ENCODE measurements at regions not wholly inside any gene's neighbourhood (a gene's known extent, or its start where the extent isn't known, plus 50 kb on each side); places are given as distances from the start of the nearest gene placed in this dataset.
A peak's percentile ranks its signal among the peaks of the same experiment; 100 is the strongest.

DNA sequence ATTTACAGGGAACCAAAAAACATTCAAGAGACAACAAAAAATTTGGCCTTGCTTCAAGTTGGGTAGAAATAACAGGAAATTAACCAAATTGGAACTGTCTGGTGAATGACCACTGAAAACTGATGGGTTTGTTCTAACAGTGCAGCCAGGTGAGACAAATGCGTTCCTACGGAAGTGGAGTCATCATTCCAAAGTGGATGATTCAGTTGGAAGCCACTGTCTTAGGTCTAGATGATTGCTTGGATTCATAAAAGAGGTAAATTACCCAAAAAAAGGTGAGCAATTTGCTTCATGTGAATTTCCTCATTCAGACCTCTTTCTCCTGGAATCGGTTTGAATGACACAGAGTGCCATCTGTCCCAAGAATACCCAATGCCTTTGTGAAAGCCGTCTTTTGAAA, 87.1 kb upstream of the IPO5 start:
- no peaks in the 10 kb centered on the region for H3K36me3 ChIP-seq (ENCODE audit: control insufficient read depth in 5 of 5, insufficient read depth in 5 of 5, low read length in 5 of 5)

DNA sequence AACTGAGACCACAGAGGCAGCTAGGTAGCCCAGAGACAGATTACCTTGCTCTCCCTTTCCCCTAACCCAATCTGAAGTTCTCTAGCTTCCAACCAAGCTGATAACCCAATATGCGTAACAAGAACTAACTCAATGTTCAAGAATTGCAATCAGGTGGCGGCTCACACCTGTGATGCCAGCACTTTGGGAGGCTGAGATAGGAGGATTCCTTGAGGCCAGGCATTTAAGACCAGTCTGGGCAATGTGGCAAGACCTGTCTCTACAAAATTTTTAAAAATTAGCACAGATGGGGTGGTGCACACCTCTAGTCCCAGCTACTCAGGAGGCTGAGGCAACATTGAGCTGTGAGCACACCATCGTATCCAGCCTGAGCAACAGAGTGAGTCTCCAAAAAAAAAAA, 86.7 kb upstream of the IPO5 start:
- no peaks in the 10 kb centered on the region for H3K36me3 ChIP-seq (ENCODE audit: control insufficient read depth in 5 of 5, insufficient read depth in 5 of 5, low read length in 5 of 5)
- no peak overlapping the region for H3K4me3 ChIP-seq (ENCODE audit: low read depth in 1 of 5, low read length in 5 of 5)
- H3K9ac ChIP-seq (ENCODE audit: low read length in 5 of 5), result no peak overlapping the region

More for the DNA sequence above, 87.1 kb upstream of the IPO5 start:
- no peak overlapping the region for H3K27ac ChIP-seq (ENCODE audit: low read depth, low read length)
- H3K27me3 ChIP-seq (ENCODE audit: control insufficient read depth in 5 of 5, insufficient read depth in 4 of 5, low read length in 5 of 5), result no peaks in the 10 kb centered on the region
- H3K9ac ChIP-seq (ENCODE audit: low read length in 5 of 5), result no peak overlapping the region
- H3K4me3 ChIP-seq (ENCODE audit: low read depth in 1 of 5, low read length in 5 of 5), result no peak overlapping the region
- H3K9me3 ChIP-seq (ENCODE audit: control insufficient read depth in 5 of 5, low read length in 5 of 5), result peaks cover 0 to 11% (median 9%) of the 10 kb centered on the region in 5 donors
- H3K4me1 ChIP-seq (ENCODE audit: control insufficient read depth in 5 of 5, insufficient read depth in 5 of 5, low read length in 5 of 5), result no peaks in the 10 kb centered on the region

DNA sequence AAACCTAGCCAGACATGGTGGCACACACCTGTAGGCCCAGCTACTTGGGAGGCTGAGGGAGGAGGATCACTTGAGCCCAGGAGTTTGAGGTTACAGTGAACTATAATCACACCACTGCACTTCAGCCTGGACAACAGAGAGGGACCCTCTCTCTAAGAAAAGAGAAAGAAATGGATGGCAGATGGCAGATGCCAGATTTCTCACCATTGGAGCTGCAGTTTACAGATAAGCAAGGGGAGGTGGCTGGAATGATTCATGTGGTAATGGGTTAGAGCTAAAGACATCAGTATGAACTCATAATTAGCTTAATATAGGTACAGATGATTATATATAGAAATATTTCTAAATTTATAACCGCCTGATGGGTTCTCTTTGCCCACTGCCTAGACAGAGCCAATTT, 80.1 kb upstream of the IPO5 start:
- no peaks in the 10 kb centered on the region for H3K36me3 ChIP-seq (ENCODE audit: control insufficient read depth in 5 of 5, insufficient read depth in 5 of 5, low read length in 5 of 5)
- H3K4me3 ChIP-seq (ENCODE audit: low read depth in 1 of 5, low read length in 5 of 5), result no peak overlapping the region
- H3K27me3 ChIP-seq (ENCODE audit: control insufficient read depth in 5 of 5, insufficient read depth in 4 of 5, low read length in 5 of 5), result peaks cover 0 to 3% (median 0%) of the 10 kb centered on the region in 5 donors
- peaks cover 0 to 1% (median 0%) of the 10 kb centered on the region in 5 donors for H3K9me3 ChIP-seq (ENCODE audit: control insufficient read depth in 5 of 5, low read length in 5 of 5)
- H3K9ac ChIP-seq (ENCODE audit: low read length in 5 of 5), result no peak overlapping the region
- no peak overlapping the region for H3K27ac ChIP-seq (ENCODE audit: low read depth, low read length)
- no peaks in the 10 kb centered on the region for H3K4me1 ChIP-seq (ENCODE audit: control insufficient read depth in 5 of 5, insufficient read depth in 5 of 5, low read length in 5 of 5)

More for the DNA sequence above, 86.7 kb upstream of the IPO5 start:
- Histone ChIP-seq H3K4me1 (ENCODE audit: control insufficient read depth in 5 of 5, insufficient read depth in 5 of 5, low read length in 5 of 5) (no peaks in the 10 kb centered on the region), H3K9me3 (ENCODE audit: control insufficient read depth in 5 of 5, low read length in 5 of 5) (peaks cover 0 to 11% (median 9%) of the 10 kb centered on the region in 5 donors), H3K27me3 (ENCODE audit: control insufficient read depth in 5 of 5, insufficient read depth in 4 of 5, low read length in 5 of 5) (no peaks in the 10 kb centered on the region), H3K27ac (ENCODE audit: low read depth, low read length) (no peak overlapping the region)

DNA sequence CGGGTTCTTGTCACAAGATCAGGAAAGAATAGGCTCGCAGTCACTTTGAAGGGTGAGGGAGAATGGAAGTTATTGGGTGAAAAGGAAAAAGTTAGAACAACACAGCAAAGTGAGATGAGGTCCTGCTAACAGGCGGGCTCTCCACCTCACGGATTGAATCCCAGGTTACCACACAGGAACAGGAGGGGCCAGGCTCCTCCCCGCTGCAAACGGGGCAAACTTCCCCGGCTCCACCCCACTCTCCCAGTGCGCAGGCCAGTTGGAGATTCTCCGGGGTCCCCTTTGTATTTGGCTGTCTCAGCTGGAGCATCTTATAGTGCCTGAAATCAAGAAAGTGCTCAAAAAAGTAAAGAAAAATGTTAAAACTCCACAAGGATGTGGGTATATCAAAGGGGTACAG, 78.3 kb upstream of the IPO5 start:
- Histone ChIP-seq H3K27me3 (ENCODE audit: control insufficient read depth in 5 of 5, insufficient read depth in 4 of 5, low read length in 5 of 5) (peaks cover 0 to 3% (median 0%) of the 10 kb centered on the region in 5 donors), H3K27ac (ENCODE audit: low read depth, low read length) (no peak overlapping the region), H3K9me3 (ENCODE audit: control insufficient read depth in 5 of 5, low read length in 5 of 5) (no peaks in the 10 kb centered on the region), H3K9ac (ENCODE audit: low read length in 5 of 5) (no peak overlapping the region), H3K36me3 (ENCODE audit: control insufficient read depth in 5 of 5, insufficient read depth in 5 of 5, low read length in 5 of 5) (no peaks in the 10 kb centered on the region), H3K4me3 (ENCODE audit: low read depth in 1 of 5, low read length in 5 of 5) (no peak overlapping the region), H3K4me1 (ENCODE audit: control insufficient read depth in 5 of 5, insufficient read depth in 5 of 5, low read length in 5 of 5) (peaks cover 0 to 9% (median 7%) of the 10 kb centered on the region in 5 donors)

DNA sequence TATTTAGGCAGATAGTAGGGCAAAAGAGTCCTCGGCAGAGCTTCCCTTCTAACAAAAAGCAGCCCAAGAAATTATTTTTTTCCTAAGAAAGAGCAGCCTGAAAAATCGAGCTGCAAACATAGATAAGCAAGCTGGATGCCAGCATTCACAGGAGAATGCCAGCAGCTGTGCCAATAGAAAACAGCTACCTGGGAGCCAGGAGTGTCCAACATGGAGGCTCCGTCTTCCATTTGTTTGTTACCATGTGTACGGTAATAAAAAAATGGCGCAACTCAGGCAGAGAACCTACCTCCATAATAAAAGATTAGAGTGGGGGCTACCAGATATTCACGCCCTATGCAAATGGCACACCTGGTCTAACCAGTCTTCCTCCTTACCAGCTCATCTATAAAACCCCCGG, 77.6 kb upstream of the IPO5 start:
- no peak overlapping the region for H3K27ac ChIP-seq (ENCODE audit: low read depth, low read length)
- peaks cover 0 to 13% (median 7%) of the 10 kb centered on the region in 5 donors for H3K4me1 ChIP-seq (ENCODE audit: control insufficient read depth in 5 of 5, insufficient read depth in 5 of 5, low read length in 5 of 5)
- H3K4me3 ChIP-seq (ENCODE audit: low read depth in 1 of 5, low read length in 5 of 5), result no peak overlapping the region
- no peak overlapping the region for H3K9ac ChIP-seq (ENCODE audit: low read length in 5 of 5)
- H3K27me3 ChIP-seq (ENCODE audit: control insufficient read depth in 5 of 5, insufficient read depth in 4 of 5, low read length in 5 of 5), result peaks cover 0 to 3% (median 0%) of the 10 kb centered on the region in 5 donors
- H3K9me3 ChIP-seq (ENCODE audit: control insufficient read depth in 5 of 5, low read length in 5 of 5), result no peaks in the 10 kb centered on the region
- H3K36me3 ChIP-seq (ENCODE audit: control insufficient read depth in 5 of 5, insufficient read depth in 5 of 5, low read length in 5 of 5), result no peaks in the 10 kb centered on the region

DNA sequence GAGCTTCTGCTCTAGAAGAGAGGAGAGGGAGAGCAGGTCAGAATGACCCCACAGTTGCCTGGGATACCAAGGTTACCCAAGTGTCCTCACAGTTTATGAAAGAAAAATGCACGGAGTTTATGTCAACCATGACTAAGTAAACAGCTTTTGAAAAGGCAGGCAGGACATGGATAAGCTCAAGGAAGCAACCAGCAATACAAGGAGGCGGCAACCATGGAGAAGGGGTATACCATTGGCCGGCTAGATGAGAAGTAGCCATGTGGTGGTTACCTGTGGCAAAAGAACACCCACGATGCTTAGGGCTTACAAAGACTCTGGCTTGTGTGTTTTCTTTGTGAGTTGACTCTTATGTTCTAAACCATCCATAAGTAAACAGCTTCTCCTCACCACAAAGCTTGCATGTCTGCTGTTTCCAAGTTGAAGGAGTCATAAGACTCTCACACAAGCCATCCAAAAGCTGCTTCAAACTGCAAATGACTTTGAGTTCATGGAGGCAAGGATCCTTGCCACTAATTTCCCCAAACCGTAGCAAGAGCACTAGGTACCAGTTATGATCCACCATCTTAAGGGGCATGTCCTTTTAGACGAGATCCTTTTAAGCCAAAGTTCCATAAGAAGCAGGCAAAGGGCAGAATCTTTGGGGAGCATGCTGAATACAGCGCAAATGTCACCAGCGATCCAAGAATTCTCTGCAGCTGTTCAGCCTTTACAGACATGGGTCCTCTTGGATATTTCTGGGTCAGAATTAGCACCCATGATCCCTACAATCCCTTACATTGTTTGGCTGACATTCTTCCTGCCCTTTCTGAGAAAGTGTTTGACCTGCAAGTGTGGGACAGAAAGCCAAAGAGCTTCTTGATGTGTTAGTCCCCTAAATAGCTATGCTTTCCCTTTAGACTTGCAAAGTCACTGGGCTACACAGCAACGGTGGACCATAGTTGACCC, 74.8 kb upstream of the IPO5 start:
- Histone ChIP-seq H3K9ac (ENCODE audit: low read length in 5 of 5) (no peak overlapping the region), H3K4me3 (ENCODE audit: low read depth in 1 of 5, low read length in 5 of 5) (no peak overlapping the region), H3K4me1 (ENCODE audit: control insufficient read depth in 5 of 5, insufficient read depth in 5 of 5, low read length in 5 of 5) (peaks cover 0 to 16% (median 8%) of the 10 kb centered on the region in 5 donors), H3K27ac (ENCODE audit: low read depth, low read length) (no peak overlapping the region), H3K36me3 (ENCODE audit: control insufficient read depth in 5 of 5, insufficient read depth in 5 of 5, low read length in 5 of 5) (no peaks in the 10 kb centered on the region), H3K9me3 (ENCODE audit: control insufficient read depth in 5 of 5, low read length in 5 of 5) (no peaks in the 10 kb centered on the region), H3K27me3 (ENCODE audit: control insufficient read depth in 5 of 5, insufficient read depth in 4 of 5, low read length in 5 of 5) (peaks cover 0 to 3% (median 0%) of the 10 kb centered on the region in 5 donors)

DNA sequence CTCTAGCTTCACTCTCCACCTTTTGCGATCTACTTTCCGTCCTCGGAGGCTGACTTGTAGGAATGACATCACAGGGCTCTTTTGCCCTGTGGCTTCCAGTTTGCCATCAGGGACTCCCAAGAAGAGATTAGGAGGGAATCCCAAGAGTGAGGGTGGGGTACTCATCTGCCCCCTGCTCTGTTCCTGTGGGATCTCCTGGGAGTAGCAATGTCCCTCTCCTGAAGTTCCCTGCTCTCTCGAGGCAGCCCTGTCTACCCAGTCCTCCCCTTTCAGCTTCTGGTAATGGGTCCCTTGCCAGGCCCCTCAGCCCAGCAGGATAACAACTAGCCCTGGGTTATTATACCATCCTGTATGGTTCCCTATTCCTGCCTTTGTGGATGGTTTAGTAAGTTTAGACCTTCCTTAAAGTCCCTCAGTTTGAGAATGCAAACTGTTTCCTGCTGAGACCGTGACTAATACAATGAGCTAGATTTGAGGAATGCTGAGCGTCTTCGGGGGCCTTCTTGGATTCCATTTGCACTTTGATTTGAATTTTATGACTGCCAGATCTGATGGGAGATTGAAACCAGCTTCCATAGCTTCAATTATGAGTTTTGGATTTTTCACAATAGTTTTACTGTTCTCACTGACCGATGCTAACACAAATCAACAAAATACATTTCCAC, 73.7 kb upstream of the IPO5 start:
- Histone ChIP-seq H3K27me3 (ENCODE audit: control insufficient read depth in 5 of 5, insufficient read depth in 4 of 5, low read length in 5 of 5) (peaks cover 0 to 3% (median 0%) of the 10 kb centered on the region in 5 donors), H3K4me1 (ENCODE audit: control insufficient read depth in 5 of 5, insufficient read depth in 5 of 5, low read length in 5 of 5) (peaks cover 0 to 24% (median 13%) of the 10 kb centered on the region in 5 donors), H3K27ac (ENCODE audit: low read depth, low read length) (peak overlapping the region; percentile 39), H3K9me3 (ENCODE audit: control insufficient read depth in 5 of 5, low read length in 5 of 5) (no peaks in the 10 kb centered on the region), H3K4me3 (ENCODE audit: low read depth in 1 of 5, low read length in 5 of 5) (peak overlapping the region in 1 of 5 donors; percentile 10), H3K9ac (ENCODE audit: low read length in 5 of 5) (no peak overlapping the region), H3K36me3 (ENCODE audit: control insufficient read depth in 5 of 5, insufficient read depth in 5 of 5, low read length in 5 of 5) (no peaks in the 10 kb centered on the region)

DNA sequence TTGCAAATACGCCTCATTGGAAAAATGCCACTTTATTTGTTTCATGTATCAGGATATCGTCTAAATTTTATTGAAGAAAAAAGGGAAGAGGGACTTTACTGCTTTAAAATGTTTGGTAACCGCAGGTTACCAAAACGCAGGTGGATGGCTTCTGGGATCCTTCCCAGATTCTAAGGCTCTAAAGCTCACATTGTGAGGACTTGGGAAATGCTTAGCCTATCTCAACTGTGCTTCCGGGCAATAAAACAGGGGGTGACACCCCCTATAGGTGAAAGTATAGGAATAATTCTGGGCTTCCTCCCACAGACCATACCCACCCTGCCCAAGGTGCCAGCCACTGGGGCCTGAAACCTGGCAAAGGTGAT, 73.2 kb upstream of the IPO5 start:
- Histone ChIP-seq H3K9ac (ENCODE audit: low read length in 5 of 5) (no peak overlapping the region), H3K36me3 (ENCODE audit: control insufficient read depth in 5 of 5, insufficient read depth in 5 of 5, low read length in 5 of 5) (no peaks in the 10 kb centered on the region), H3K4me1 (ENCODE audit: control insufficient read depth in 5 of 5, insufficient read depth in 5 of 5, low read length in 5 of 5) (peaks cover 0 to 24% (median 13%) of the 10 kb centered on the region in 5 donors), H3K27ac (ENCODE audit: low read depth, low read length) (peak overlapping the region; percentile 21), H3K4me3 (ENCODE audit: low read depth in 1 of 5, low read length in 5 of 5) (no peak overlapping the region), H3K27me3 (ENCODE audit: control insufficient read depth in 5 of 5, insufficient read depth in 4 of 5, low read length in 5 of 5) (peaks cover 0 to under 1% (median 0%) of the 10 kb centered on the region in 5 donors), H3K9me3 (ENCODE audit: control insufficient read depth in 5 of 5, low read length in 5 of 5) (no peaks in the 10 kb centered on the region)

DNA sequence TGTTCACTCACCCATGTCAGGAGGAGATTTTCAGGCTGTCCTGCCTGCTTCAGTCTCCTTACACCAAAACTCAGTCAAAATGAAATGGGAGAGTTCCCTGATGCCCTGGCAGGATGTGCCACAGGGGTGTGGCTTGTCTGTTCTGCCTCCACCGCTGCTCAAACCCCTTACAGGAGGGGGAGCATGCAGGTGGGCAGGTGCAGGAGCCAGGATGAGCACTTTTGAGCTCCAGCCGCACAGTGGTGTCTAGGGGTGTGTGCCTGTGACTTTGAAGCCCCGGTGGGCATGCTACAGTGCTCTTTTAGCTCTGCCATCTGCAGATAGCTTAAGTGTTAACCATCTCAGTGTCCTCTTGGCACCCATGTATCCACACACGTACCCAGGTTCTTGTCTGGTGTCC, 71.9 kb upstream of the IPO5 start:
- Histone ChIP-seq H3K9ac (ENCODE audit: low read length in 5 of 5) (no peak overlapping the region), H3K9me3 (ENCODE audit: control insufficient read depth in 5 of 5, low read length in 5 of 5) (no peaks in the 10 kb centered on the region), H3K4me3 (ENCODE audit: low read depth in 1 of 5, low read length in 5 of 5) (no peak overlapping the region), H3K36me3 (ENCODE audit: control insufficient read depth in 5 of 5, insufficient read depth in 5 of 5, low read length in 5 of 5) (no peaks in the 10 kb centered on the region), H3K27ac (ENCODE audit: low read depth, low read length) (no peak overlapping the region), H3K4me1 (ENCODE audit: control insufficient read depth in 5 of 5, insufficient read depth in 5 of 5, low read length in 5 of 5) (peaks cover 0 to 24% (median 13%) of the 10 kb centered on the region in 5 donors), H3K27me3 (ENCODE audit: control insufficient read depth in 5 of 5, insufficient read depth in 4 of 5, low read length in 5 of 5) (no peaks in the 10 kb centered on the region)

DNA sequence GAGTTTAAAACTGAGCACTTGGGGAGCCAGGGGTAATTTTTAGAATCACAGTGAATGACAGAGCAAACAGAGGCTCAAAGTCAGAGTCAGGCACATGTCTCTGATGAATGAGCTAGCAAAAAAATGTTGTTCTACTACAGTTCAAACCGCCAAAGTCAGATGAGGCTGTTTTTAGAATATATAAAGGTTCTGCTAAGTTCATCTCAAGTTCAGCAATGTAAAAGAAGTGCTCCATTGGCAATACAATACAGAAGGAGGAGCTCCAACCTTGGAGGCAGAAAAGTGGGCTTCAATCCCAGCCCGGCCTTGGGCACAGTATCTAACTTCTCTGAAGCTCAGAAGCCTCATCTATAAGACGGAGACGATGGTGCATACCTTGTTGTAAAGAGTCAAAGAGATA, 70.1 kb upstream of the IPO5 start:
- H3K9me3 ChIP-seq (ENCODE audit: control insufficient read depth in 5 of 5, low read length in 5 of 5), result no peaks in the 10 kb centered on the region
- peaks cover 0 to 24% (median 13%) of the 10 kb centered on the region in 5 donors for H3K4me1 ChIP-seq (ENCODE audit: control insufficient read depth in 5 of 5, insufficient read depth in 5 of 5, low read length in 5 of 5)
- no peak overlapping the region for H3K27ac ChIP-seq (ENCODE audit: low read depth, low read length)
- H3K27me3 ChIP-seq (ENCODE audit: control insufficient read depth in 5 of 5, insufficient read depth in 4 of 5, low read length in 5 of 5), result no peaks in the 10 kb centered on the region
- H3K9ac ChIP-seq (ENCODE audit: low read length in 5 of 5), result no peak overlapping the region
- H3K4me3 ChIP-seq (ENCODE audit: low read depth in 1 of 5, low read length in 5 of 5), result no peak overlapping the region
- no peaks in the 10 kb centered on the region for H3K36me3 ChIP-seq (ENCODE audit: control insufficient read depth in 5 of 5, insufficient read depth in 5 of 5, low read length in 5 of 5)
